Kidney tubule cell (primary cell): ENCODE measurements at regions not wholly inside any gene's neighbourhood (a gene's known extent, or its start where the extent isn't known, plus 50 kb on each side); places are given as distances from the start of the nearest gene placed in this dataset.

Experiments
- DNase-seq: peaks from one replicate; pipeline ENCODE4 v3.0.0-alpha.2; 2018; ENCODE audit warnings: low spot score

DNA sequence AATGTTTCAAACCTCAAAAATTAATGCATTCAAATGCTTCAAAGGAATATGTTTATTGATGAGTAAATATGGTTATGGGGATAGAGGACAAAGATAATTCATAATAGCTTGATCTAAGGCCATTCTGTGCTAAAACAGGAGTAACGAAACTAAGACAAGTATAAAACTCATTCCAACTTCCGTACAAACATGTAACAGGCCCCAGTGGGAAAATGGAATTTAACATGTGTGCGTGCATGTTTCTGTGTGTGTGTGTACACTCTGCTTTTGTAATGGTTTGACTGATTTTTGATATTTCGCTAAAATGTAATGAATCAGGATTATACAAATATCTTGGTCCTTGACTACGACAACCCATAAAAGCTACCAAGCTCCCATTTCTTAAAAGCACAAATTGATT, 91.0 kb downstream of the KLF12 start:
- DNase-seq, result no peak

DNA sequence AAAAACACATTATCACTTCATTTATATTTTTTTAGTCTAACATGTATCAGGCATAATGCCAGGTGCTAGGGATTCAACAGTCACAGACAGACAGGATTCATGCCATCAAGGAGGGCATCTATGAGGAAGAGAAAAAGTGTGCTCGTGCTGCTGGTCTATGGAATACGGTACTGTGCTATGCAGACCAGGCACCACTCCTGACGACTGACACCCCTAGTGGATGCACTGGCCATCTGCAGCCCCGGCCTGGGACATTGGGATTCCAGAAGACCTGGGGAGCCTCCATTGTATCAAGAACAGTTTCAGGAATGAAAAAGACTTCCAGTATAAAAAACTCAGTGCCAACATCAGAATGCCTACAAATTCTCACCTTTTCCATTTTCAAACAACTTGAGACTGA, 94.0 kb downstream of the KLF12 start:
- DNase-seq, result peak; percentile 45

DNA sequence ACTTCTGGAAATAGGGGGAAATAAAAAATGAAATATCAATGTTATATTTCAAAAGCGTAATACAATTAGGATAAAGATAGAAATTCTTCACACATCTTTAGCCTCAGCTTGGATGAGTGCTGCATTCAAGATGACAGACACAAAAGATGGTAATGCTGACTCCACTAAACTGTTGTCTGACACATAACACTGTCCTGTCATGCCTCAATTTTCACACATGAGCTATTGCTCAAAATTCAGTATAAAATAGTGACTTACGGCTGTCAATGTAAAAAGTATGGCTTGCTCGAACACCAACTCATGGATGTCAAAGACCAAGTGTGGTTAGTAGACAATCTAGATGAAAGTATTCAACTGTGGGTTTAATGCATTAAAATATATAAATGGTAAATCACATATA, 94.5 kb downstream of the KLF12 start:
- DNase-seq, result no peak

DNA sequence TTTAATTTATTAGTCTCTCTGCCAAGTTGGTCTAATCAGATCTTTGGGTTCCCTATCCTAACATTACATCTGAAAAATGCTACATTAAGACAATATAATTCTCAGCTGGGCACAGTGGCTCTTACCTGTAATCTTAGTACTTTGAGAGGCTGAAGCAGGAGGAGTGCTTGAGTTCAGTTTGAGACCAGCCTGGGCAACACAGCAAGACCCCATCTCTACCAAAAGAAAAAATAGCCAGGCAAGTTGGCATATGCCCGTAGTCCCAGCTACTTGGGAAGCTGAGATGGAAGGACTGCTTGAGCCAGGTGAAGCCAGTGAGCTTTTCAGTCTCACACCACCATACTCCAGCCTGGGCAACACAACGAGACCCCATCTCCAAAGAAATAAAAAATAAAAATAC, 95.0 kb downstream of the KLF12 start:
- DNase-seq, result no peak

DNA sequence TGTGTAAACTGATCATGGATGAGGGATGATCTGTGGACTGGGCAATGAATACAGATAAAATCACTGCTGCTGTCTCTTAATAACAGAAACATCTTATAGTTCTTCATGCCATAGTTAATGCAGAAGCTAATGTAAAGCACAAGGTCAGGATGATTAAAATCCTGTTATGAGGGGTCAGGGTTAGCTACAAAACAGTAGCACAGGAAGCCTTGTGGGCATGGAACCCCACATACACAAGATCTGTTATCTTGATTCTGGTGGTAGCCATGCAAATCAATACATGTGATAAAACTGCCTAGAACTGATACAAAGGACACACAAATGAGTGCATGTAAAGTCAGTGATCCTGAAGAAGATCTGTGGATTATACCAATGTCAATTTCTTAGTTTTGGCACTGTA, 96.4 kb downstream of the KLF12 start:
- no peak for DNase-seq

DNA sequence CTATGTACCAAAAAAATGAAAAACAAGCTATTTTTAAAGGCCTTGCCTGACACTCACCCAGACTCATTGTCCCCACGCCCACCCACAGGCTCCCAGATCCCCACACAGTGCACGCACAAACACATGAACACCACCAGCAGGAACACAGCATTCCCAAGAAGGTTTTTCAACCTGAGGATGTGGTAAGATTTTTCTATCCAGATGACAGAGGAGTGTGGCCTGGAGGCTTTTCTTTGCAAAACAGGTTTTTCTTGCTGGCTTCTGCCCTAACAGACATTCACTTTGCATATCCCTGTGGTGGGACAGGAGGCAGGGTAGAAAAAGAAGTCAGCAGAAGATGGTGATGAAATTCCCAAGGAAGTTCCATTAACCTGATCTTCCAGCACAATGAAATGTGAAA, 97.8 kb downstream of the KLF12 start:
- peak; percentile 45 for DNase-seq

DNA sequence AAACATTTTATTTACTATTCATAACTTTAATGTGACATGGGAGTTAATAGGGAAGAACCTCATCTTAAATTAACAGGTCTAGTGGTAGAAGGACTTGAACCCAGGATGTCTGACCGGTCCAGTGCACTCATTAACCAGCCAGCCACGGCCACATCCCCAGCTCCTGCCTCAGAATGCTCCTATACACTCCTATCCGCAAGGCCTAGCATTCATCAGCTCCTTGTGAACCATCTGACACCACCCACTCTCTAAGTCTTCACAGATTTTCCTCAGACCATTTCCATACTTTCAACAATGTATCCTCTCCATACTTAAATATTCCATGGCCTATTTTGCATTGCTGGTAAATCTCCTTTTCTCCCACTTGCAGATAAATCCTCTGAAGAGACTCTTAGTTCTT, 98.3 kb downstream of the KLF12 start:
- DNase-seq, result no peak

DNA sequence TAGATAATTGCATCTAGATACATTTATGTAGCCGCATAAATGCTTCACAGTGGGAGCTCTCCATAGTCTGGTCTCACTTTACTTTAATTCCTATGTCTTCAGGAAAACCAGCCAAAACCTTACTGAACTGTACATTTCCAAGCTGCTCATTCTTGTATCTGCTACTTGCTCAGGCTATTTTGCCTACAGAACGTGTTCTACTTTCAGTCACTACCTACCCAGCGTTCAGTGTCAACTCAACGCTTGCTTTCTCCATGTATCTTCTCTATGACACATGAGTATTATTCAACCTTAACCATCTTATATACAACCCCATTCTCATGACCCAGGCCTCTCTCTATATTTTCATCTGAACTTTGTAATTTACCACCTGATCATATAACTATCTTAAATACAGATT, 101.9 kb downstream of the KLF12 start:
- no peak for DNase-seq

DNA sequence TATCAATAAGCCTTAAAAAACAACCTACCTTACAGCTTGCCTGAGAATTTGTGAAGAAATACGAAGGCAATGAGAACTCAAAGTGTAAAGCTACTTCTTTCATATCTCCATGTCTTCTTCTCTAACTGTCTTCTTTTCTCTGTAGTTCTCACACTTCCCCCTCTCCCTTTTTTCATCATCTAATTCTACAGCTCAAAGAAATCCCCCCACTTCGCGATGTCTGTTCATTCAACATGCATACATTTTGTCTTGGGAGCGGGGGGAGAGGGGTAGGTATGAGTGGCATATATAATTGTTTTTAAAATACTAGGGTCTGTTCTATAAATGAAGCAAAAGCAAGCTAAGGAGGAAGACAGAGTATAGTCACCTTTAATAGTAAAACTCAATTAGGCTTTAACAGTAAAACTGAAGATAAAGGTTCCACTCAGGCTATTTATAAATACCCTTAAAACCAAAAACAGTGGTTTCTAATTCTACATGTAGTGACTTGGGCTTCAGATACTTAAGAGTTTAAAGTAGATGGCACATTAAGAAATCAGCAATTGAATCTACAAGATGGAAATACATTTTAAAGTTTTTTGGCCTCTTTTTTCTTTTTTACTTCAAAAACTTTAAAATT, 106.9 kb downstream of the KLF12 start:
- no peak for DNase-seq

DNA sequence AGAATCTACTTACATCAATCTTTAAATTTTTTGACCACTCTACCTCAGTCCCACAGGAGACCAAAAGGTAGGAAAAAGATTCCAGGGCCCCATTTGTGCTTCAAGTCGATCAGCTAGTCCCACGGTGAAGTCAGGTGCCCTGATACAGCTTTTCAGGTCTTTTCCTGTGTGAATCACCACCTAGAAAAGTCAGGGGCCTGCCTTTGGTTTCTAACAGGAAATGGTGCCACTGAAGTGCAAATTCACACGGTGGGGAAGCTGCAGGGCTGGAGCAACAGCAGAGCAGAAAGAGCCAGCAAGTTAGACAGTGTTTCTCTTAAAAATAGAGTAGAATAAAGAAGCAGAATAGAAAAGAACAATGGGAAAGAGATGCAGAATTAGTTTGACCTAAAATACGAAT, 107.5 kb downstream of the KLF12 start:
- DNase-seq, result peak; percentile 72

DNA sequence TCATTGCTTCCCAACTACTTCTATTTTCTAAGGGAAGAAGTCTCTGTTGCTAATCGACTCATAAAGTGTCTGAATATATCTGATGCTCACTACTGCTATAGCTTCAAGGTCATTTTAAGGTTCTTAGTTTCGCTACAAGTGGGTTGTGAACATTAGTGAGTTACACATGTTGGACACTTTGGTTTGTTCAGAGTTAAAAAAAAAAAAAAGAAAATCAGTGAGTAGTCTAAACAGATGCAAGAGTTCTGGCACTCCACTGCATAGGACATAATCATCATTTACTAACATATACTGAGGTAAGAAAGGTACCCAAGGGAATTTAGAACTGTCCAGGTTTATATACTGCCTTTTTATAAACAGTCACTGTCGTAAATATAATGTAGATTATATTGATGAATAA, 108.8 kb downstream of the KLF12 start:
- no peak for DNase-seq

DNA sequence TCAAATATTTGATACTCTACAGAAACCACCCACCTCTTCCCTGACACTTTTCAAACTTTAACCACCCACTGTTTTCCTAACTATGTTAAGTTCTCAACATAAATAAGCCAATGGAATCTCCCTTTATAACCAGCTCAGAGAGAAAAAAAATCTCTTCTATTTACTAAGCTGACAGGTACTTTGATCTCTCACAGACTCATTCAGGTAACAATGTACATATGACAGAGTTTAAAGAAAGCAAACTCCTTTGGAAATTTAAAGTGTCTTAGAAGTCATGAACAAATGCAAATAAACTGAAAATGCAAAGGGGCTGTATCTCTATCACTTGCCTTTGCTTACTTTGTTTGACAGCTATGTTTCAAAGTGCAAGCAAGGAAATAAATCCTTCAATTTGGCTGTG, 109.3 kb downstream of the KLF12 start:
- DNase-seq, result no peak

DNA sequence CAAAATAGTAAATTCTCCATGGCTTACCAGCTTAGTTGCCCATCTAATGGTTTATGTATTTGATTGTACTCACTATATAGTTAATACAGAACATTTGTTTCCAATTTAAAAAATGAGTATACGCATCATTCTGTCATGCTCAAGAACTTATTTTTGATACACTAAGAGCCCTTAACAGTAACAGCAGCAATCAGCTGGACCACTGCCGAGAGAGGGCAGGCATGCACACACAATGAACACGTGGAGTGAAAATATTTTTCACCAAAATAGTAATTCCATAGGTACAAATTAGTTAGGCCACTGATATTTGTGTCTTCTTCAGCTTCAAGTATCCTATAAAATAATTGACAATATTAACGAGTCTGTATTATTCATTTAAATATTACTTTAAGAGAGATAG, 109.9 kb downstream of the KLF12 start:
- DNase-seq, result no peak

DNA sequence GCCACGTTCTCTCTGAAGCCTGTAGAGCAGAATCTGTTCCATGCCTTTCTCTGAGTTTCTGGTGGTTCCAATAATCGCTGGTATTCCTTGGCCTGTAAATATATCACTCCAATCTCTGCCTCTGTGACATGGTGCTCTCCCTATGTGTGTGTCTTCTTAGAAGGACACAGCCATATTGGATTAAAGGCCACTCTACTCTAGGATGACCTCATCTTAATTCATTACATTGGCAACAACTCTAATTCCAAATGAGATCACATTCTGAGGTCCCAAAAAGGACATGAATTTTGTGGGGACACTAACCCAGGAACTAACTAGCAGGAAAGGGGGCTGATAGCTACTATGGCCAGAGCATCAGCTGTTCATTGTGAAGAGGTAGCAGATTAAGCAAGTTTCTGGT, 110.7 kb downstream of the KLF12 start:
- no peak for DNase-seq

DNA sequence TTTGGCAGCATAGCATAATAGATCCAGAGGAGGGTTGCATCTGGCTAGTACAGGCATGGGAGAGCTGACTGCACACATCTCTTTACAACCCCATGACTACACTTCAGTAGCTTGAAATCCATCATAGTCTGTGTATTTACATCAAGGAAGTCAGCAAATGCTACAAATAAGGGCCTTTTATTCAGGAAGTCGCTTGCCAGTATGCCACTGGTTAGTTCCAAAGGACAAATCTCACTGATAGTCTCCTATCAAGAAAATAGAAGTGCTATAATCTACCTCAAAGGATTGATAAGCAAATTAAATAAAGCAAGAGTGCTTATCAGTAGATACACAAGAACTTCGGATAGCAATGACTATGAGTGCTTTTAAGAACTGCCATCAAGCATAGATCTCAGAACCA, 112.7 kb downstream of the KLF12 start:
- no peak for DNase-seq

DNA sequence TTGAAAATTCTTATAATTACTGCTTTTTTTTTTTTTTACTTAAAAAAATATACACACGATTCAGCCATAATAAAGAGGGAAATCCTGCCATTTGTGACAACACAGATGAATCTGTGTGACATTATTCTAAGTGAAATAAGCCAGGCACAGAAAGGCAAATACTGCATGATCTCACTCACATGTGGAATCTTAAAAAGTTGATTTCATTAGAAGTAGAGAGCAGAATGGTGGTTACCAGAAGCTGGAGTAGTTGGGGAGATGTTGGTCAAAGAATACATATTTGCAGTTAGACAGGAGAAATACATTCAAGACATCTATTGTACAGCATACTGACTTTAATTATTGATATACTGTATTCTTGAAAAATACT, 116.2 kb downstream of the KLF12 start:
- DNase-seq, result no peak

DNA sequence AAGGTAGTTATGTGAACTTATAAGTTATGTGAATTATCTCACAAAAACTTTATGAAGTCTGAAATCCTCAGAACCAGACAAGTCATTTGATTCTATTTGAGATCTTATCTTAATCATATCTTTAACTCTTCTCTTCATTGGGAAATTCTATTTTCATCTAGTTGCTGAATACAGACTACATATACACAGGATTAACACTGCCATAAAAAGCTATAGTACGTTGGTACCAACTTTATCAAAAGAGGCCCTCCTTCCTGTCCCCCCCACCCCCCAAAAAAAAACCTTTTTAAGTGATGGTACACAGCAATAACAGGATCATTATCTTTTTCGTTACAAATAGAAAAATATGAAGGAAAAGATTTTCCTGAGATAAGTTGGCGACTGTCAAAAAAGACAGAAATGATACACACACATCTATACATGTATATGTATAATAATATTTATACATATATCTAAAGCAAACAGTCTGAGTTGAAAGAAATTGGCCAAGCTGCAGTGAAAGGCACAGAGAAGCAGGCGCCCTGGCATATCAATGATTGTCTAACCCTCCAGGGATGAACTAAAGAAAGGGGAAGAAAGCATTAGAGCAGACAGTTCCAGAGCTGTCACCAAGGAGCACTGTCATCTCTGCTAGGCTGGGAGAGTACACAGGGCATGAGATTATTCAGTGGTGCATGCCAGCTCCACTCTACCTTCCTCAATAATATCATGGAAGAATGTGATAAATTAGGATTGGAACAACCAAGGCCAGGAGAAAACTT, 116.7 kb downstream of the KLF12 start:
- peak; percentile 10 for DNase-seq

DNA sequence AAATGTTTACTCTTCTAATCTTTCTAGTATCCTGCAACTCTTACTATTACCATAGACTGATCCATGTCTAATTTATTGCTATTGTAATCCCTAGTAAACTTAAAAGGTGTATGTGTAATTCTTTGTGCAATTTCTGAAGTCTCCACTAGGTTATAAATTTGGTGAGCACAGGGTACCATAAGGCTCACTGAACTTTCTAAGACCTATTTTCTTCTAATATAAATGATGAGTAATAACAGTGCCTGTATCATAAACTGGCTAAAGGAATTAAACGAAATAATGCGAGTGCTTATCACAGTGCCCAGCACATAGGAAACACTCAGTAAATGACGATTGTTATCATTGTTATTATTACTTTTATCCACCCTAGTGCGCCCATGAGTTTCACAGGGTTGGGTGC, 119.1 kb downstream of the KLF12 start:
- peak; percentile 21 for DNase-seq

DNA sequence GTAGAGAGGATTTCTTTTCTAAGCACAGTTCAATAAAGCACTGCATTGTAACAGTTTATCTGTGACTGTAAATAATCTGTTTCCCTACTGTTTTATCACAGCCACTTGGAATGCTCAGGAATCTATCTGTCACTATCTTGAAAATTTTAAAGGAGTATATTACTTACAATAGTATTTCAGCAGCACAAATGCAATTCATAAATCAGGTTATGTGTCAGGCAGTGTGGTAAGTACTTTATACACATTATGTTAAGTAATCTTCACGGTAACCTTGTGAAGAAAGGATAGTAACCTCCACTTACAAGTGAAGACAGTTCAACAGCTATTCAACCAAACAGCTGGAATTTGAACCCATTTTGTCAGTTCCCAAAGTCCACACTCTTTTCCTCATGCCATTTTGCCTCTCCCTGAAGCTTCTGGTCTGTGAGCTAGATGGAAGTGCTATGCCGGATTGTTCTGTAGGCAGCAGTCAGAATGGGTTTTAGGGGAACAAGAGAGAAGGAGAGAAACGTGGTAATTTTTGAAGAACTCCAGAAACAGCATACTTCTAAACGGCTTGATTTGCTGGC, 125.0 kb downstream of the KLF12 start:
- DNase-seq, result no peak

DNA sequence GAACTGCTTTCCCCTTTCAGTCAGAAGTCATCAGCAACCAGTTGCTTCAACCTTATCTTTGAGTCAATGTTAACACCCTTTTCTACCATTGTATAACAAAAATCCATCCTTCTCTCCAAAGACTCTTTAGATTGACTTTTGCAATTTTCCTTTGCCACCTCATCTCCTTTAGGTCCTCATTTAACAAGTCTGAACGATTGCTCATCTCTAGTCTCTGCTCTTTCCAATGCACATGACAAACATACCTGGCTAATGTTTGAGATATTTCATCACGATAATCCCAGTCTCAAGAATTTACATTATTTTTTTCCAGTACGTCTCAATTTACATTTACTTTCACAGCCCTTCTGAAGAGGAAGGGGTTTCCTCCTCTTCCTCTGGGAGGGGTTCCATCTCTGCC, 127.5 kb downstream of the KLF12 start:
- DNase-seq, result no peak

DNA sequence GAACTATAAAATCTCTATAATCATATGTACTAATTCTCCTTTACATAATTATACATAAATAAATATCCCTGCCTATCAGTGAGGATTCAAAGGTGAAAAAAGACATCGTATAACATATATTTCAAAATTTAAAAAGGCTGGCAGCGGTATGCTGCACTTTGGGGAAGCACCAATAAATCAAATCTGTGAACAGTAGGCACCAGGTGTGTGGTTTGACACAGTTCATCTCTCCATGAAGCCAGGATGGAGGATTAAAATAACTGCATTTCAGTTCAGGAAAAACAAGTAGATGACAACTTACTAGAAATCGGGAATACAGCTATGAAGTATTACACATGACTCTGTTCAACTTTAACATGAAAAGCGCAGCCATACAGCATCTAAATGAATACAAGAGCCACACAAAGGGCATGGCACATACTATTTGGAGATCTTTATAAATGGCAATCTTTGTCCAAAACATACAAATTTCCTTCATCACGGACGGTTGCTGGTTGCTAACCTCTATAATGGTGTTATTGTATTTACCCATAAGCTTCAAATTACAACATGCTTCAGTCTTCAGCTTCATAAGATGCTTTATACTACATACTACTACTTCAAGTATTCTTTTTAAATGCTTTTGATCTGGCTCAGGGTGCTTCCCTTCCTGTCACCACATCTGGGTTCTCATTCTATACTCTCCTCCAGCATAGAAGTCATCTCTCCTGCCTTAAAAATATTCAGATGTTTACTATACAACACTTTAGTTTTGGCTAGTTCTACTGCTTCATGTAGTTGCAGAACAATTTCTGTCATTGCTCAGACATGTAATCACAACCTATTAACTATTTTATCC, 128.7 kb downstream of the KLF12 start:
- no peak for DNase-seq

DNA sequence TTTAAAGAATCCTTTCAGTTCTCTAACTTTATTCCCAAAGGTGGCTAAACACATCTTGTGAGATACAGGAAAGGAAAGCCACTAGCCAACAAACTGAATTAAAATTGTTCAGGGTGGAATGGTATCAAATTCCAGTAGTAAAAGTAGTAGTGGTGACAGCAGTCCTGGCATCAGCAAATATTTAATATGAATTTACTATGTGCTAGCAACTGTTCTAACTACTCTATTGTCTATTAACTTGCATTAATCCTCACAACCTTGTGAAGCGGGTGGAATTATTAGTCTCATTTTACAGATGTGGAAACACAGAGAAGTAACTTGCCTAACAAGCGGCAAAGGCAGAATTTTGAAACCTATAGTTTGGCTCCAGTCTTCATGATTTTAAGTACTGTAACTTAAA, 130.1 kb downstream of the KLF12 start:
- no peak for DNase-seq

DNA sequence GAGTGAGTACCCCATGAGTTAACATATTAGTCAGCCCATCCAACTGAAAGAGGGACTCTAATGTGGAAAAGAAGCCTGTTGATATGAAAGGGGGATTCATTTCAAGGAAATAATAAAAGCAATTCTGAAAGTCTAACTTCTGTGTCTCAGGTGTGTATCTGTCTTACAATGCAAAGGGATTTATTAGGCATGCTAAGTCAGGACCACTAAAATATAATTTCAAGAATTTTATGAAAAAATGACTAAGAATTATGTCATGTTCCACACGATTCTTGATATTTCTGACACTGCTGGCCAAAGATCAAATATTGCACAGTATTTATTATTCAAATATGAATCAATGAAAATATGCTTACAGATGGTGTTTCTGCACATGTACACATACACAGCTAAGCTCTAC, 130.8 kb downstream of the KLF12 start:
- DNase-seq, result no peak
